Bronchial epithelial cell (primary cell): ENCODE measurements at regions not wholly inside any gene's neighbourhood (a gene's known extent, or its start where the extent isn't known, plus 50 kb on each side); places are given as distances from the start of the nearest gene placed in this dataset.
"Not testable (repeated sequence)": the region's sequence is repeated elsewhere in the genome, so short reads cannot be mapped to it uniquely, and the experiment has no call there.

Experiments
- DNase-seq: peaks from one replicate; pipeline ENCODE4 v3.0.0-alpha.2; 2010; ENCODE audit warnings: low read depth
- FAIRE-seq: peaks from 2 replicates; lab custom pipeline; 2011; peaks lifted over from hg19 to GRCh38; lab: Jason Lieb, UNC
- H3K27me3 ChIP-seq: 2 replicates; pipeline ENCODE4 v1.5.1; 2011; ENCODE audit warnings: low read length; ENCODE audit not compliant: control insufficient read depth, insufficient read depth
- H3K36me3 ChIP-seq: 2 replicates; pipeline ENCODE4 v1.5.1; 2011; ENCODE audit warnings: low read length; ENCODE audit not compliant: control insufficient read depth, insufficient read depth
- H3K4me3 ChIP-seq: 2 replicates; pipeline ENCODE4 v1.5.1; 2011; ENCODE audit warnings: mild to moderate bottlenecking, low read depth, low read length, control low read depth
- CTCF ChIP-seq: IDR thresholded peaks from 2 replicates; pipeline ENCODE4 v1.5.1; 2011; ENCODE audit warnings: mild to moderate bottlenecking, moderate library complexity, low read length, control low read depth, inconsistent platforms; ENCODE audit not compliant: insufficient read depth, severe bottlenecking

GRCh38 chr2:21782866-21783265 lies 659.1 kb downstream of the TDRD15 start:
- no peak for TF ChIP-seq CTCF
- Histone ChIP-seq H3K27me3 (no peaks in the 10 kb centered on the region), H3K36me3 (no peaks in the 10 kb centered on the region), H3K4me3 (no peak overlapping the region)
- FAIRE-seq (no peak), DNase-seq (no peak)

- no peaks in the 10 kb centered on the region for H3K27me3 ChIP-seq
- no peak for FAIRE-seq
- TF ChIP-seq CTCF: no peak
- no peak overlapping the region for H3K4me3 ChIP-seq
- H3K36me3 ChIP-seq: no peaks in the 10 kb centered on the region
- DNase-seq: no peak
Observed at GRCh38 chr2:21787941-21788340, 664.2 kb downstream of the TDRD15 start.

DNA sequence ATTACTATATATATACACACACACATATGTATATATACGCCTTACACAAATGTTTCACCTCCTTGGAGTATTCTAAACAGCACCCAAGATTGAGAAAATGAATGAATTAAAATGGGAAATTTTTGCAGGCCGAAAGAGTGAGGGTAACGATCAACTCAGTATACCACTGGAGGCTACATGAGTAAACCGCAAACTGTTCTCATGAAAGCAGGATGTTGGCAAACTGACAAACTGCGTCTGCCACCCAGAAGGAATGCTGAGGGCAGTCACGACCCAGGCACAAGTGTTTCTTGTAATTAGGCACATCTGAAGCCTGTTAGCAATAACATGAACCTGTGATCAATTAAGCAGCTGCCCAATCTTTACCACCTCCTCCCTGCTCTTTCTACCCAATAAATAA lies 666.5 kb downstream of the TDRD15 start:
- not testable (repeated sequence) for FAIRE-seq

DNA sequence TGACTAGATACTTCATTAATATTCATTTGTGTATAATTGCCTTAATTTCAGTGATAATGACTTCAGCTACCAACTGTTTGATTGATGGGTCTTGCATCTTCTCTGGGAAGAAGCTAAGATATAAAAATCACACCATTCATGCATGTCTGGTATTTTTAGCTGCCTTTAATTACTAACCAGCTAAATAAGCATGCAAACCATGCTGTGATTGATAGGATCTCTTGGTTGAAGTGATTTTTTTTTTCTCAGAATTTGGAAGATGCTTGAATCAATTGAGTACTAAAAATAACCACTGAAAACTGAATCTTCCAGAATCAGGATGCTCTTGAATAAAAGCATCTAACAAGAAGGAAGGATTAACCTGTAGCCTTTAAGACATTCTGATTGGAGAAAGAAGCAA lies 668.8 kb downstream of the TDRD15 start:
- Histone ChIP-seq H3K36me3 (no peaks in the 10 kb centered on the region), H3K27me3 (no peaks in the 10 kb centered on the region), H3K4me3 (no peak overlapping the region)
- FAIRE-seq (no peak), DNase-seq (no peak)
- TF ChIP-seq CTCF: no peak

More for the DNA sequence above, 666.5 kb downstream of the TDRD15 start:
- H3K36me3 ChIP-seq, DNase-seq, H3K27me3 ChIP-seq, H3K4me3 ChIP-seq: not testable (repeated sequence)

- H3K36me3 ChIP-seq: no peaks in the 10 kb centered on the region
- H3K27me3 ChIP-seq: no peaks in the 10 kb centered on the region
- TF ChIP-seq CTCF: no peak
- FAIRE-seq (no peak), DNase-seq (no peak)
- H3K4me3 ChIP-seq: no peak overlapping the region
Observed at GRCh38 chr2:21793461-21793860, 669.7 kb downstream of the TDRD15 start.

DNA sequence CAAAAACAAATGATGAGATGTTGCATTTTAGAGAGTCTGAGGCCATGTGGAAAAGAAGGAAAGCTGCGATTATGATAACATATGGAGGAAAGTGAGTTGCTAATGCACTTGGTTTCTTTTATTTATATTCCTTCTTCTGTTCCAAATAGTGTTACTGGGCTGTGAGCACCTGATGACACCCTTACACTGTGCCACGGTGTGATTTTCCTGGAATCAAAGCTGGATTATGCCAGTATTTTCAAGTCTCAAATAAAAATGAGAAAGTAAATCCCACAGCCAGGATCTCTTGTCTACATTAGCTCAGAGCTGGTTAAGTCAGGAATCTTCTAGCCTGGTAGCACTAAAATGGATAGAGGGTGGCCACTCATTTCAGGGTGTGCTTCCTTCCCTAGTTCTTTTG lies 670.8 kb downstream of the TDRD15 start:
- no peak for TF ChIP-seq CTCF
- no peak overlapping the region for H3K4me3 ChIP-seq
- FAIRE-seq: no peak
- no peaks in the 10 kb centered on the region for H3K36me3 ChIP-seq
- no peak for DNase-seq
- H3K27me3 ChIP-seq: no peaks in the 10 kb centered on the region
